GM19467 (cell line): ENCODE measurements at regions not wholly inside any gene's neighbourhood (a gene's known extent, or its start where the extent isn't known, plus 50 kb on each side); places are given as distances from the start of the nearest gene placed in this dataset.

ENCODE experiments used
- ATAC-seq: cut with Tn5 transposase; IDR thresholded peaks from one replicate; pipeline ENCODE4 v1.9.1; 2021; ENCODE audit warnings: mild to moderate bottlenecking, moderate library complexity; ENCODE audit not compliant: unreplicated experiment

GRCh38 chr16:17828012-17828411 is 357.3 kb upstream of the XYLT1 start:
- no peak for ATAC-seq

GRCh38 chr16:17827313-17827712 is 356.6 kb upstream of the XYLT1 start:
- ATAC-seq = no peak

- ATAC-seq = no peak
Measured at GRCh38 chr16:17817943-17818342, 347.2 kb upstream of the XYLT1 start.

GRCh38 chr16:17817260-17817659 is 346.5 kb upstream of the XYLT1 start:
- no peak for ATAC-seq

GRCh38 chr16:17812771-17813170 is 342.0 kb upstream of the XYLT1 start:
- ATAC-seq = no peak

- no peak for ATAC-seq
Measured at GRCh38 chr16:17804857-17805256, 334.1 kb upstream of the XYLT1 start.

GRCh38 chr16:17803625-17804410 is 333.1 kb upstream of the XYLT1 start:
- no peak for ATAC-seq

- no peak for ATAC-seq
Measured at GRCh38 chr16:17802571-17802970, 331.8 kb upstream of the XYLT1 start.

- no peak for ATAC-seq
Measured at GRCh38 chr16:17801068-17801467, 330.3 kb upstream of the XYLT1 start.

GRCh38 chr16:17798716-17799115 is 328.0 kb upstream of the XYLT1 start:
- ATAC-seq = no peak

- no peak for ATAC-seq
Measured at GRCh38 chr16:17793354-17793753, 322.6 kb upstream of the XYLT1 start.

- no peak for ATAC-seq
Measured at GRCh38 chr16:17784073-17784472, 313.3 kb upstream of the XYLT1 start.

- ATAC-seq = no peak
Measured at GRCh38 chr16:17780181-17780580, 309.4 kb upstream of the XYLT1 start.

- ATAC-seq = no peak
Measured at GRCh38 chr16:17777408-17777863, 306.7 kb upstream of the XYLT1 start.

- ATAC-seq = no peak
Measured at GRCh38 chr16:17776888-17777287, 306.1 kb upstream of the XYLT1 start.

GRCh38 chr16:17776465-17776864 is 305.7 kb upstream of the XYLT1 start:
- ATAC-seq = no peak

GRCh38 chr16:17775061-17775460 is 304.3 kb upstream of the XYLT1 start:
- ATAC-seq = no peak

- no peak for ATAC-seq
Measured at GRCh38 chr16:17773698-17774101, 302.9 kb upstream of the XYLT1 start.

- no peak for ATAC-seq
Measured at GRCh38 chr16:17770104-17770503, 299.3 kb upstream of the XYLT1 start.

- no peak for ATAC-seq
Measured at GRCh38 chr16:17769065-17769464, 298.3 kb upstream of the XYLT1 start.

- no peak for ATAC-seq
Measured at GRCh38 chr16:17768257-17768656, 297.5 kb upstream of the XYLT1 start.

GRCh38 chr16:17766012-17766411 is 295.3 kb upstream of the XYLT1 start:
- ATAC-seq = no peak
